SK-N-SH (cell line): ENCODE measurements at regions not wholly inside any gene's neighbourhood (a gene's known extent, or its start where the extent isn't known, plus 50 kb on each side); places are given as distances from the start of the nearest gene placed in this dataset.

ENCODE experiments used
- CTCF ChIA-PET: fragments of 300-600, 350-600 bp; formaldehyde crosslinking; extraction: SDS; loops from one replicate; lab custom pipeline; 2021; lab: Yijun Ruan, JAX
- POLR2A ChIA-PET: fragments of 350-600 bp; sonication (Branson Sonifier 250); formaldehyde crosslinking; extraction: SDS; loops from one replicate; lab custom pipeline; 2020; ENCODE audit warnings: antibody characterized with exemption, inconsistent platforms; lab: Yijun Ruan, JAX
- DNase-seq: peaks from one replicate; pipeline ENCODE4 v3.0.0; 2012
- H2AFZ ChIP-seq: fragments of 200-600 bp; sonication (generic); 2 replicates; pipeline ENCODE4 v1.8.1; 2016; ENCODE audit warnings: antibody characterized with exemption, mild to moderate bottlenecking, low read depth
- H3F3A ChIP-seq: fragments of 200-600 bp; sonication (generic); replicated peaks from 2 replicates; pipeline ENCODE3; 2016; ENCODE audit warnings: antibody characterized with exemption, mild to moderate bottlenecking; ENCODE audit not compliant: insufficient read depth
- H3K27ac ChIP-seq, 2 experiments: fragments of 200-500 bp in 1 of 2; fragments of 200-600 bp in 1 of 2; sonication (Bioruptor generic) in 1 of 2; sonication (generic), shearing (Covaris generic) in 1 of 2; 2 replicates each; pipeline versions ENCODE4 v1.5.1 to v1.6.1; 2014 to 2016; ENCODE audit warnings: low read depth in 2 of 2, inconsistent platforms in 1 of 2, low read length in 1 of 2, mild to moderate bottlenecking in 1 of 2, mixed read lengths in 1 of 2
- H3K27me3 ChIP-seq: fragments of 200-600 bp; sonication (generic), shearing (Covaris generic); 2 replicates; pipeline ENCODE4 v1.6.1; 2016; ENCODE audit warnings: mixed run types; ENCODE audit not compliant: insufficient read depth
- H3K36me3 ChIP-seq, 2 experiments: fragments of 200-500 bp in 1 of 2; fragments of 200-600 bp in 1 of 2; sonication (Bioruptor generic) in 1 of 2; sonication (generic) in 1 of 2; replicated peaks in 1 of 2; 2 replicates each; pipeline versions ENCODE3 to v1.5.1; 2014 to 2016; ENCODE audit warnings: low read length in 1 of 2, mild to moderate bottlenecking in 1 of 2; ENCODE audit not compliant: insufficient read depth in 2 of 2, control insufficient read depth in 1 of 2
- H3K4me1 ChIP-seq, 2 experiments: fragments of 200-500 bp in 1 of 2; fragments of 200-600 bp in 1 of 2; sonication (Bioruptor generic) in 1 of 2; sonication (generic), shearing (Covaris generic) in 1 of 2; 2 replicates each; pipeline versions ENCODE4 v1.5.1 to v1.6.1; 2014 to 2016; ENCODE audit warnings: low read depth in 1 of 2, low read length in 1 of 2, mixed run types in 1 of 2; ENCODE audit not compliant: insufficient read depth in 2 of 2, control insufficient read depth in 1 of 2
- H3K4me2 ChIP-seq: fragments of 200-600 bp; sonication (generic), shearing (Covaris generic); 2 replicates; pipeline ENCODE4 v1.6.1; 2017; ENCODE audit warnings: mixed run types
- H3K4me3 ChIP-seq, 2 experiments: fragments of 200-500 bp in 1 of 2; fragments of 200-600 bp in 1 of 2; sonication (Bioruptor generic) in 1 of 2; sonication (generic), shearing (Covaris generic) in 1 of 2; 2 replicates each; pipeline versions ENCODE4 v1.5.1 to v1.8.1; 2014 to 2016; ENCODE audit warnings: low read depth in 2 of 2, inconsistent platforms in 1 of 2, low read length in 1 of 2, mild to moderate bottlenecking in 1 of 2, mixed read lengths in 1 of 2, moderate library complexity in 1 of 2
- H3K79me2 ChIP-seq: fragments of 200-600 bp; sonication (generic); 2 replicates; pipeline ENCODE4 v1.8.1; 2017; ENCODE audit warnings: mild to moderate bottlenecking; ENCODE audit not compliant: insufficient read depth
- H3K9ac ChIP-seq: fragments of 200-600 bp; sonication (generic); 2 replicates; pipeline ENCODE4 v1.6.1; 2017; ENCODE audit warnings: mixed run types
- H3K9me2 ChIP-seq: fragments of 200-600 bp; sonication (generic); 2 replicates; pipeline ENCODE4 v1.6.1; 2017; ENCODE audit warnings: mixed run types
- H3K9me3 ChIP-seq: fragments of 200-600 bp; sonication (generic); 2 replicates; pipeline ENCODE4 v1.6.1; 2017; ENCODE audit warnings: mixed run types, mild to moderate bottlenecking, moderate library complexity
- H4K20me1 ChIP-seq: fragments of 200-600 bp; sonication (generic); 2 replicates; pipeline ENCODE4 v1.6.1; 2017; ENCODE audit warnings: mild to moderate bottlenecking, mixed run types; ENCODE audit not compliant: insufficient read depth
- CTCF ChIP-seq: fragments of 200-600 bp; sonication (generic); IDR thresholded peaks from 2 replicates; pipeline ENCODE4 v1.6.1; 2017; ENCODE audit warnings: antibody characterized with exemption, mild to moderate bottlenecking, moderate library complexity
- EP300 ChIP-seq, 2 experiments: IDR thresholded peaks; 2 replicates each; pipeline versions ENCODE4 v1.4.0 to v1.6.1; 2012; ENCODE audit warnings: borderline replicate concordance in 1 of 2, low read depth in 1 of 2, low read length in 1 of 2
- GATA2 ChIP-seq: sonication (generic); formaldehyde crosslinking; IDR thresholded peaks from 2 replicates; pipeline ENCODE4 v1.5.0; 2020; ENCODE audit warnings: mild to moderate bottlenecking, missing genetic modification reagents
- IRF3 ChIP-seq: fragments of 150-350 bp; IDR thresholded peaks from 2 replicates; pipeline ENCODE4 v1.6.1; 2016; ENCODE audit warnings: mild to moderate bottlenecking, low read depth, low read length
- MAX ChIP-seq: IDR thresholded peaks from 2 replicates; pipeline ENCODE4 v1.4.0; 2012; ENCODE audit warnings: low read depth
- POLR2AphosphoS5 ChIP-seq: IDR thresholded peaks from 2 replicates; pipeline ENCODE4 v1.6.1; 2012; ENCODE audit warnings: low read depth, low read length
- RAD21 ChIP-seq: IDR thresholded peaks from 2 replicates; pipeline ENCODE4 v1.6.1; 2012; ENCODE audit warnings: mild to moderate bottlenecking, low read length
- REST ChIP-seq: IDR thresholded peaks from 2 replicates; pipeline ENCODE4 v1.6.1; 2012; ENCODE audit warnings: mild to moderate bottlenecking, low read depth, low read length, moderate library complexity
- RFX5 ChIP-seq: IDR thresholded peaks from 2 replicates; pipeline ENCODE4 v1.6.1; 2012; ENCODE audit warnings: mild to moderate bottlenecking, improper control_type of control experiment, low read length
- SIN3A ChIP-seq: IDR thresholded peaks from 2 replicates; pipeline ENCODE4 v1.6.1; 2012; ENCODE audit warnings: low read depth, mild to moderate bottlenecking, low read length, moderate library complexity, borderline replicate concordance
- USF2 ChIP-seq: fragments of 150-350 bp; IDR thresholded peaks from 2 replicates; pipeline ENCODE4 v1.6.1; 2017; ENCODE audit warnings: antibody characterized with exemption, low read length, low read depth, borderline replicate concordance
- WGBS: methylation state at CpG from one replicate; pipeline ENCODE4 v1.1.6; 2017; ENCODE audit warnings: low lambda C conversion rate; 5-methylcytosine and 5-hydroxymethylcytosine counted together

- H3K4me1 ChIP-seq = no peaks in the 10 kb centered on the region
- no peak overlapping the region for H3K4me2 ChIP-seq
- no peaks in the 10 kb centered on the region for H3K9me3 ChIP-seq
- H3F3A ChIP-seq = no peaks in the 10 kb centered on the region
- no peak for DNase-seq
- no peak overlapping the region for H3K9ac ChIP-seq
- H3K79me2 ChIP-seq = no peaks in the 10 kb centered on the region
- no peak overlapping the region for H3K4me3 ChIP-seq
- H3K27me3 ChIP-seq = no peaks in the 10 kb centered on the region
- H2AFZ ChIP-seq = no peak overlapping the region
- no peaks in the 10 kb centered on the region for H3K9me2 ChIP-seq
- no peaks in the 10 kb centered on the region for H4K20me1 ChIP-seq
- no peak for TF ChIP-seq SIN3A
- TF ChIP-seq IRF3 = no peak
- TF ChIP-seq CTCF = no peak
- TF ChIP-seq USF2 = no peak
- TF ChIP-seq MAX = no peak
- no peak for TF ChIP-seq GATA2 (CRISPR knock-in tag)
- TF ChIP-seq RFX5 = no peak
- no peak for TF ChIP-seq RAD21
- no peak for TF ChIP-seq POLR2AphosphoS5
- TF ChIP-seq EP300 (IDR thresholded peaks at IDR 0.05; ENCODE audit: borderline replicate concordance in 1 of 2, low read depth in 1 of 2, low read length in 1 of 2) = no peak
- TF ChIP-seq REST = no peak
- TF ChIP-seq, all 33 proteins: peak for 0
- Histone ChIP-seq H3K27ac (no peak overlapping the region), H3K36me3 (no peaks in the 10 kb centered on the region)
- CTCF ChIA-PET = no interaction called here
- 17% methylated on average over 2 of the region's 2 CpGs for WGBS
- POLR2A ChIA-PET = no interaction called here
These were observed 73.2 kb upstream of the SALL1 start for GRCh38 chr16:51224317-51224716.
